SK-N-SH treated with all-trans-retinoic acid at 6 μM for 48 hours (cell line): ENCODE measurements at regions not wholly inside any gene's neighbourhood (a gene's known extent, or its start where the extent isn't known, plus 50 kb on each side); places are given as distances from the start of the nearest gene placed in this dataset.

ENCODE experiments used
- ATAC-seq: fragments of 200-7000 bp; cut with Tn5 transposase; 3 replicates; pipeline ENCODE4 v1.9.1; 2020; ENCODE audit warnings: mild to moderate bottlenecking, moderate library complexity
- ARNTL ChIP-seq: fragments of 450-650 bp; formaldehyde crosslinking; IDR thresholded peaks from 2 replicates; pipeline ENCODE4 v1.5.0; 2020; ENCODE audit warnings: low read depth, mild to moderate bottlenecking, moderate library complexity, borderline replicate concordance
- BACH2 ChIP-seq: fragments of 250-450 bp; sonication (Bioruptor Pico); IDR thresholded peaks from 2 replicates; pipeline ENCODE4 v1.9.0; 2021; ENCODE audit warnings: mild to moderate bottlenecking, borderline replicate concordance
- CSDC2 ChIP-seq: fragments of 250-450 bp; sonication (Bioruptor Pico); IDR thresholded peaks from 2 replicates; pipeline ENCODE4 v1.5.0; 2020; ENCODE audit warnings: mild to moderate bottlenecking, moderate library complexity
- ESRRG ChIP-seq: fragments of 250-450 bp; sonication (Bioruptor Pico); IDR thresholded peaks from 2 replicates; pipeline ENCODE4 v1.6.1; 2021; ENCODE audit warnings: mild to moderate bottlenecking
- ISL1 ChIP-seq: fragments of 250-450 bp; sonication (Bioruptor Pico); IDR thresholded peaks from 2 replicates; pipeline ENCODE4 v2.1.2; 2022; ENCODE audit warnings: mild to moderate bottlenecking, moderate library complexity
- OSR1 ChIP-seq: fragments of 250-450 bp; sonication (Bioruptor Pico); IDR thresholded peaks from 2 replicates; pipeline ENCODE4 v1.8.0; 2022; ENCODE audit warnings: moderate library complexity, mild to moderate bottlenecking, inconsistent platforms
- PPARA ChIP-seq: fragments of 250-450 bp; sonication (Bioruptor Pico); IDR thresholded peaks from 2 replicates; pipeline ENCODE4 v1.5.0; 2020; ENCODE audit warnings: mild to moderate bottlenecking, borderline replicate concordance
- RARB ChIP-seq: fragments of 250-450 bp; sonication (Bioruptor Pico); IDR thresholded peaks from 2 replicates; pipeline ENCODE4 v1.8.0; 2021; ENCODE audit warnings: mild to moderate bottlenecking, moderate library complexity
- SNAI2 ChIP-seq: fragments of 250-450 bp; sonication (Bioruptor Pico); IDR thresholded peaks from 2 replicates; pipeline ENCODE4 v1.5.0; 2020; ENCODE audit warnings: mild to moderate bottlenecking, moderate library complexity
- TCF4 ChIP-seq: fragments of 250-450 bp; sonication (Bioruptor Pico); IDR thresholded peaks from 2 replicates; pipeline ENCODE4 v1.8.0; 2021; ENCODE audit warnings: mild to moderate bottlenecking, moderate library complexity, borderline replicate concordance
- TOX ChIP-seq: fragments of 250-450 bp; sonication (Bioruptor Pico); IDR thresholded peaks from 2 replicates; pipeline ENCODE4 v1.8.0; 2021; ENCODE audit warnings: mild to moderate bottlenecking, moderate library complexity, borderline replicate concordance
- ZC3H10 ChIP-seq: fragments of 250-450 bp; sonication (Bioruptor Pico); IDR thresholded peaks from 2 replicates; pipeline ENCODE4 v1.5.1; 2021; ENCODE audit warnings: mild to moderate bottlenecking, moderate library complexity
- ZFP3 ChIP-seq: fragments of 250-450 bp; sonication (Bioruptor Pico); IDR thresholded peaks from 2 replicates; pipeline ENCODE4 v1.5.0; 2020; ENCODE audit warnings: mild to moderate bottlenecking, moderate library complexity
- ZFP30 ChIP-seq: fragments of 450-650 bp; formaldehyde crosslinking; IDR thresholded peaks from 2 replicates; pipeline ENCODE4 v1.5.0; 2022; ENCODE audit warnings: mild to moderate bottlenecking, moderate library complexity
- ZNF565 ChIP-seq: fragments of 450-650 bp; formaldehyde crosslinking; conservative IDR thresholded peaks from 2 replicates; pipeline ENCODE4 v1.5.0; 2020; ENCODE audit warnings: low read depth, mild to moderate bottlenecking, moderate library complexity
- ZNF8 ChIP-seq: fragments of 450-650 bp; formaldehyde crosslinking; IDR thresholded peaks from 2 replicates; pipeline ENCODE4 v1.5.0; 2020; ENCODE audit warnings: mild to moderate bottlenecking, moderate library complexity
- TF ChIP-seq, protein P1 (sequence below): fragments of 250-450 bp; sonication (Bioruptor Pico); IDR thresholded peaks from 2 replicates; pipeline ENCODE4 v1.8.0; 2021; ENCODE audit warnings: low read depth, mild to moderate bottlenecking, moderate library complexity, borderline replicate concordance
- TF ChIP-seq, protein P2 (sequence below): fragments of 250-450 bp; sonication (Bioruptor Pico); IDR thresholded peaks from 2 replicates; pipeline ENCODE4 v1.5.1; 2020; ENCODE audit warnings: low read depth, mild to moderate bottlenecking, moderate library complexity
- TF ChIP-seq, protein P3 (sequence below): fragments of 250-450 bp; sonication (Bioruptor Pico); IDR thresholded peaks from 2 replicates; pipeline ENCODE4 v1.8.0; 2020; ENCODE audit warnings: mild to moderate bottlenecking, moderate library complexity, borderline replicate concordance
- TF ChIP-seq, protein P4 (sequence below): fragments of 250-450 bp; sonication (Bioruptor Pico); IDR thresholded peaks from 2 replicates; pipeline ENCODE4 v1.5.1; 2021; ENCODE audit warnings: mild to moderate bottlenecking, moderate library complexity

DNA sequence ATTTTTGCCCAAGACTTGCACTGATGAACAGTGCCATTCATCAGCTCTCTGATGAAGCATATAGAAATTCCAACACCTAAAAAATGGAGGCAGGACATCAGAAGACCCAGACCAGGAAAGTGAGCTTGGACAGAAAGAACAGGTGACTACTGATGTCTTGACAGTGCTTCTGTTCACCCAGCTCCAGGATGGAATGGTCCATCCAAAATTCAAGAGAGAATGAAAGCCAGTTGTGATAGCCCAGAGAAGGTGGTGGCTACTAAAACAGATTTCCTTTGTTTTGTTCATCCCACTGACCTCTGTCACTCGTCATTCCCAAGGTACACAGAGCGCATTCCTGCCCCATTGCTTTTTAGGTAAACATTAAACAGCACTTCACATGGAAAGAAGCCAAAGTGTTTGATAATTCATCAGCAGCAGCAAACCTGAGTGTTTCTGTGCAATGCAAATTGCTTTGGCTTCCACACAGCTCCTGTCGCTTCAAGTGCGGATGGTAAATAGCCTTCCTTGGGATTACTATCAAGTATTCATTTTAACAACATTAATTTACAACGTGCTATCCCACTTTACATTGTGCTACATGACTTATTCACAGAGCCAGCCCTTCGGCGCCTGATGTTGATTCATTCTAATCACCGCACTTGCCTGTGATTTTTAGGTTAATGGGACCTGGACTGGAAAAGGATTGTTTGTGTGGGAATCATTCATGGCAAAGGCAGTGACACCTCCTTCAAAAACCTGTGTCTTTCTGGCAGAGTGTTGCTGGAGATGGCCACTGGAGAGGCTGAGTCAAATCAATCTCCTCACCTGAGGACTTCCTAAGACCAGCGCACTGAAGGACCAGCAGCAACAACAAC, 65.1 kb upstream of the TOX3 start (continued):
- TF ChIP-seq, protein P1, sequence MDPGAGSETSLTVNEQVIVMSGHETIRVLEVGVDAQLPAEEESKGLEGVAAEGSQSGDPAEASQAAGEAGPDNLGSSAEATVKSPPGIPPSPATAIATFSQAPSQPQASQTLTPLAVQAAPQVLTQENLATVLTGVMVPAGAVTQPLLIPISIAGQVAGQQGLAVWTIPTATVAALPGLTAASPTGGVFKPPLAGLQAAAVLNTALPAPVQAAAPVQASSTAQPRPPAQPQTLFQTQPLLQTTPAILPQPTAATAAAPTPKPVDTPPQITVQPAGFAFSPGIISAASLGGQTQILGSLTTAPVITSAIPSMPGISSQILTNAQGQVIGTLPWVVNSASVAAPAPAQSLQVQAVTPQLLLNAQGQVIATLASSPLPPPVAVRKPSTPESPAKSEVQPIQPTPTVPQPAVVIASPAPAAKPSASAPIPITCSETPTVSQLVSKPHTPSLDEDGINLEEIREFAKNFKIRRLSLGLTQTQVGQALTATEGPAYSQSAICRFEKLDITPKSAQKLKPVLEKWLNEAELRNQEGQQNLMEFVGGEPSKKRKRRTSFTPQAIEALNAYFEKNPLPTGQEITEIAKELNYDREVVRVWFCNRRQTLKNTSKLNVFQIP, result no peak
- TF ChIP-seq TCF4 (CRISPR knock-in tag) (no peak), CSDC2 (no peak), ZNF565 (CRISPR knock-in tag) (no peak)

DNA sequence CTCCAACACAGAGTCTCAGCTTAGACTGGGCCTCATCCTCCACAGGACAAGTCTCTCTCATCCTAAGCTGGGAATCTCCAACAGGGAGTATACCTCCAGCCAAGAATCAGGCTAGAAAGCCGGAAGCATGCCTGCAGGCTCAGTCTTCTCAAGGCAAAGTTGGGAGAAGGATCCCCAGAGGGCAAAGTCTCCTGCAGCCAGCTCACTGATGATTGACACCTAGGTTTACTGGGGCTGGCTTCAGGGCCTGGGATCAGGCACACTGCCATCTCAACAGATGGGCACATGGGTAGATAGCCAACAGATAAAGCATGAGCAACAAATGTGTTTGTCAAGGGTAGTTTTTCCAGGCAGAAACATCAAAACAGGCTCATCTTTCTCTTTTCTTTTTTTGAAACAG, 56.1 kb upstream of the TOX3 start:
- TF ChIP-seq BACH2 (CRISPR knock-in tag) (no peak), ARNTL (CRISPR knock-in tag) (no peak), TOX (CRISPR knock-in tag) (no peak), SNAI2 (CRISPR knock-in tag) (no peak), PPARA (CRISPR knock-in tag) (no peak), ZNF565 (CRISPR knock-in tag) (no peak), ZFP30 (CRISPR knock-in tag) (no peak), ESRRG (CRISPR knock-in tag) (no peak)
- TF ChIP-seq, protein P2, sequence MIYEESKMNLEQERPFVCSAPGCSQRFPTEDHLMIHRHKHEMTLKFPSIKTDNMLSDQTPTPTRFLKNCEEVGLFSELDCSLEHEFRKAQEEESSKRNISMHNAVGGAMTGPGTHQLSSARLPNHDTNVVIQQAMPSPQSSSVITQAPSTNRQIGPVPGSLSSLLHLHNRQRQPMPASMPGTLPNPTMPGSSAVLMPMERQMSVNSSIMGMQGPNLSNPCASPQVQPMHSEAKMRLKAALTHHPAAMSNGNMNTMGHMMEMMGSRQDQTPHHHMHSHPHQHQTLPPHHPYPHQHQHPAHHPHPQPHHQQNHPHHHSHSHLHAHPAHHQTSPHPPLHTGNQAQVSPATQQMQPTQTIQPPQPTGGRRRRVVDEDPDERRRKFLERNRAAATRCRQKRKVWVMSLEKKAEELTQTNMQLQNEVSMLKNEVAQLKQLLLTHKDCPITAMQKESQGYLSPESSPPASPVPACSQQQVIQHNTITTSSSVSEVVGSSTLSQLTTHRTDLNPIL (CRISPR knock-in tag), result no peak
- TF ChIP-seq, protein P1, result no peak
- TF ChIP-seq, protein P3, sequence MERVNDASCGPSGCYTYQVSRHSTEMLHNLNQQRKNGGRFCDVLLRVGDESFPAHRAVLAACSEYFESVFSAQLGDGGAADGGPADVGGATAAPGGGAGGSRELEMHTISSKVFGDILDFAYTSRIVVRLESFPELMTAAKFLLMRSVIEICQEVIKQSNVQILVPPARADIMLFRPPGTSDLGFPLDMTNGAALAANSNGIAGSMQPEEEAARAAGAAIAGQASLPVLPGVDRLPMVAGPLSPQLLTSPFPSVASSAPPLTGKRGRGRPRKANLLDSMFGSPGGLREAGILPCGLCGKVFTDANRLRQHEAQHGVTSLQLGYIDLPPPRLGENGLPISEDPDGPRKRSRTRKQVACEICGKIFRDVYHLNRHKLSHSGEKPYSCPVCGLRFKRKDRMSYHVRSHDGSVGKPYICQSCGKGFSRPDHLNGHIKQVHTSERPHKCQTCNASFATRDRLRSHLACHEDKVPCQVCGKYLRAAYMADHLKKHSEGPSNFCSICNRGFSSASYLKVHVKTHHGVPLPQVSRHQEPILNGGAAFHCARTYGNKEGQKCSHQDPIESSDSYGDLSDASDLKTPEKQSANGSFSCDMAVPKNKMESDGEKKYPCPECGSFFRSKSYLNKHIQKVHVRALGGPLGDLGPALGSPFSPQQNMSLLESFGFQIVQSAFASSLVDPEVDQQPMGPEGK (CRISPR knock-in tag), result no peak
- ATAC-seq, result no peak

DNA sequence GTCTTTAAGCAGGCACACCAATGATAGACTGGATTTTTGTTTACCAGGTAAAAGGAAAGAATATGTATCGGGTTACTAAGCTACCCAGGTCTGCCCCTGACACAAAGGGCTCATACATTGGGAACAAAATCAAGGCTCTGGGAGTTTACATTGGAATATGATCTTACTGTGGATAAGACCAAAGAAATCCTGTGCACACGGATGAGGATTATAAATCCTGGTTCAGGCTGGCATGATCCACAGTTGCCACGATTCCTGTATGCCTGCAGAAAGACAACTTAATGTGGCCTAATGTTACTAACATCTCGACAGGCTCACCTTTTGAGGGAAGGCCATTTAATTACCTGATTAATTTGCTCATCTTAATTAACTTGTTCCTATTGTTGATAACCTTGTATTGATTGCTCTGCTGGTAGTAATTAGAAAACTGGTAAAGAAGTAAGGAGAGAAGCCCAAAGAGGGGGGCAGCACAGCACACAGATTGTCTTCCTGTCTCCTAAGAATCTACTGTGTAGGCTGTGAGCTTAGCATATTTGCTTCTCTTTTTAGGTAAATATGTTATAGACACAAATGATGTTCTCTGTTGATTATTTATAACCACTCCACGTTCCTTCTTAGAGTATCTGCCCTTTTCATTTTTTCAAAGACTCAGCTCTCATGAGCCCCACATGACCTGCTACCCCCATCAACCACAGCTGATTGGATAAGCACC, 51.0 kb upstream of the TOX3 start:
- TF ChIP-seq ESRRG (CRISPR knock-in tag) (no peak), ZC3H10 (CRISPR knock-in tag) (no peak), ARNTL (CRISPR knock-in tag) (no peak), ISL1 (CRISPR knock-in tag) (no peak), ZFP30 (CRISPR knock-in tag) (no peak), ZFP3 (CRISPR knock-in tag) (no peak), OSR1 (no peak), SNAI2 (CRISPR knock-in tag) (no peak), TOX (CRISPR knock-in tag) (no peak), RARB (CRISPR knock-in tag) (no peak), TCF4 (CRISPR knock-in tag) (no peak), ZNF8 (no peak)
- TF ChIP-seq, protein P4, sequence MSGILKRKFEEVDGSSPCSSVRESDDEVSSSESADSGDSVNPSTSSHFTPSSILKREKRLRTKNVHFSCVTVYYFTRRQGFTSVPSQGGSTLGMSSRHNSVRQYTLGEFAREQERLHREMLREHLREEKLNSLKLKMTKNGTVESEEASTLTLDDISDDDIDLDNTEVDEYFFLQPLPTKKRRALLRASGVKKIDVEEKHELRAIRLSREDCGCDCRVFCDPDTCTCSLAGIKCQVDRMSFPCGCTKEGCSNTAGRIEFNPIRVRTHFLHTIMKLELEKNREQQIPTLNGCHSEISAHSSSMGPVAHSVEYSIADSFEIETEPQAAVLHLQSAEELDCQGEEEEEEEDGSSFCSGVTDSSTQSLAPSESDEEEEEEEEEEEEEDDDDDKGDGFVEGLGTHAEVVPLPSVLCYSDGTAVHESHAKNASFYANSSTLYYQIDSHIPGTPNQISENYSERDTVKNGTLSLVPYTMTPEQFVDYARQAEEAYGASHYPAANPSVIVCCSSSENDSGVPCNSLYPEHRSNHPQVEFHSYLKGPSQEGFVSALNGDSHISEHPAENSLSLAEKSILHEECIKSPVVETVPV (CRISPR knock-in tag), result no peak
- TF ChIP-seq, protein P2 (CRISPR knock-in tag), result no peak
- TF ChIP-seq, protein P3 (CRISPR knock-in tag), result no peak
- TF ChIP-seq, all 23 proteins: peak for 0
- ATAC-seq, result no peak
